MCF 10A (cell line): ENCODE measurements at regions not wholly inside any gene's neighbourhood (a gene's known extent, or its start where the extent isn't known, plus 50 kb on each side); places are given as distances from the start of the nearest gene placed in this dataset.

Experiments used
- BruUV-seq: library from RNA; stranded (reverse); fragments of 400-500 nt; replicated peaks from 2 replicates; lab custom pipeline; 2021; lab: Mats Ljungman, UMichigan
- CTCF ChIA-PET: fragments of 300-600 bp; sonication (Branson Sonifier 250); formaldehyde crosslinking; extraction: SDS; loops from one replicate; lab custom pipeline; 2021; ENCODE audit warnings: antibody characterized with exemption, inconsistent platforms; lab: Yijun Ruan, JAX
- POLR2A ChIA-PET: fragments of 300-600, 350-650 bp; sonication (Branson Sonifier 250); formaldehyde crosslinking; extraction: SDS; loops from one replicate; lab custom pipeline; 2020; ENCODE audit warnings: antibody characterized with exemption, inconsistent platforms; lab: Yijun Ruan, JAX
- DNase-seq: peaks from one replicate; pipeline ENCODE4 v3.0.0-alpha.2; 2018; ENCODE audit not compliant: unreplicated experiment
- H3K27ac Mint-ChIP-seq: one replicate; pipeline ENCODE4 v1.8.0; 2022; ENCODE audit warnings: mild to moderate bottlenecking, low read depth, mixed read lengths; ENCODE audit not compliant: unreplicated experiment
- H3K27me3 Mint-ChIP-seq: one replicate; pipeline ENCODE4 v1.8.0; 2022; ENCODE audit warnings: mixed read lengths; ENCODE audit not compliant: insufficient read depth, unreplicated experiment
- H3K36me3 Mint-ChIP-seq: one replicate; pipeline ENCODE4 v1.8.0; 2022; ENCODE audit warnings: mild to moderate bottlenecking, moderate library complexity, mixed read lengths; ENCODE audit not compliant: insufficient read depth, unreplicated experiment
- H3K4me1 Mint-ChIP-seq: one replicate; pipeline ENCODE4 v1.8.0; 2022; ENCODE audit warnings: mixed read lengths; ENCODE audit not compliant: insufficient read depth, unreplicated experiment
- H3K4me3 Mint-ChIP-seq: one replicate; pipeline ENCODE4 v1.8.0; 2022; ENCODE audit warnings: mild to moderate bottlenecking, moderate library complexity, mixed read lengths; ENCODE audit not compliant: unreplicated experiment
- H3K9me3 Mint-ChIP-seq: one replicate; pipeline ENCODE4 v1.8.0; 2022; ENCODE audit warnings: mixed read lengths; ENCODE audit not compliant: unreplicated experiment
- intact Hi-C: fragments of 100-400 bp; cut with micrococcal nuclease; formaldehyde crosslinking; loops from 2 replicates; pipeline ENCODE4 v1.14.1; 2022
- TF ChIP-seq, protein P1 (sequence below): fragments of 200-600 bp; IDR thresholded peaks from one replicate; pipeline ENCODE4 v1.8.0; 2022; ENCODE audit warnings: antibody characterized with exemption, mild to moderate bottlenecking; ENCODE audit not compliant: unreplicated experiment

- intact Hi-C loops: no loop called here
- no peaks in the 10 kb centered on the region for H3K27me3 Mint-ChIP-seq
- H3K36me3 Mint-ChIP-seq: no peaks in the 10 kb centered on the region
- no TSS peak for BruUV-seq
- H3K9me3 Mint-ChIP-seq: no peaks in the 10 kb centered on the region
- POLR2A ChIA-PET: no interaction called here
- CTCF ChIA-PET: no interaction called here
- no peak for DNase-seq
- H3K4me3 Mint-ChIP-seq: no peak overlapping the region
- H3K27ac Mint-ChIP-seq: no peak overlapping the region
- H3K4me1 Mint-ChIP-seq: no peaks in the 10 kb centered on the region
- TF ChIP-seq, protein P1, sequence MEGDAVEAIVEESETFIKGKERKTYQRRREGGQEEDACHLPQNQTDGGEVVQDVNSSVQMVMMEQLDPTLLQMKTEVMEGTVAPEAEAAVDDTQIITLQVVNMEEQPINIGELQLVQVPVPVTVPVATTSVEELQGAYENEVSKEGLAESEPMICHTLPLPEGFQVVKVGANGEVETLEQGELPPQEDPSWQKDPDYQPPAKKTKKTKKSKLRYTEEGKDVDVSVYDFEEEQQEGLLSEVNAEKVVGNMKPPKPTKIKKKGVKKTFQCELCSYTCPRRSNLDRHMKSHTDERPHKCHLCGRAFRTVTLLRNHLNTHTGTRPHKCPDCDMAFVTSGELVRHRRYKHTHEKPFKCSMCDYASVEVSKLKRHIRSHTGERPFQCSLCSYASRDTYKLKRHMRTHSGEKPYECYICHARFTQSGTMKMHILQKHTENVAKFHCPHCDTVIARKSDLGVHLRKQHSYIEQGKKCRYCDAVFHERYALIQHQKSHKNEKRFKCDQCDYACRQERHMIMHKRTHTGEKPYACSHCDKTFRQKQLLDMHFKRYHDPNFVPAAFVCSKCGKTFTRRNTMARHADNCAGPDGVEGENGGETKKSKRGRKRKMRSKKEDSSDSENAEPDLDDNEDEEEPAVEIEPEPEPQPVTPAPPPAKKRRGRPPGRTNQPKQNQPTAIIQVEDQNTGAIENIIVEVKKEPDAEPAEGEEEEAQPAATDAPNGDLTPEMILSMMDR: no peak
Measured at GRCh38 chr1:74995821-74996220, 138.4 kb upstream of the LHX8 start.

- no peaks in the 10 kb centered on the region for H3K36me3 Mint-ChIP-seq
- H3K4me3 Mint-ChIP-seq: no peak overlapping the region
- ChIA-PET POLR2A (no interaction called here), CTCF (no interaction called here)
- BruUV-seq: no TSS peak
- no peak for DNase-seq
- no peak overlapping the region for H3K27ac Mint-ChIP-seq
- H3K9me3 Mint-ChIP-seq: no peaks in the 10 kb centered on the region
- H3K27me3 Mint-ChIP-seq: peaks cover 8% of the 10 kb centered on the region
- intact Hi-C loops: no loop called here
- TF ChIP-seq, protein P1: no peak
- peaks cover 5% of the 10 kb centered on the region for H3K4me1 Mint-ChIP-seq
Measured at GRCh38 chr1:75010547-75010946, 123.6 kb upstream of the LHX8 start.

DNA sequence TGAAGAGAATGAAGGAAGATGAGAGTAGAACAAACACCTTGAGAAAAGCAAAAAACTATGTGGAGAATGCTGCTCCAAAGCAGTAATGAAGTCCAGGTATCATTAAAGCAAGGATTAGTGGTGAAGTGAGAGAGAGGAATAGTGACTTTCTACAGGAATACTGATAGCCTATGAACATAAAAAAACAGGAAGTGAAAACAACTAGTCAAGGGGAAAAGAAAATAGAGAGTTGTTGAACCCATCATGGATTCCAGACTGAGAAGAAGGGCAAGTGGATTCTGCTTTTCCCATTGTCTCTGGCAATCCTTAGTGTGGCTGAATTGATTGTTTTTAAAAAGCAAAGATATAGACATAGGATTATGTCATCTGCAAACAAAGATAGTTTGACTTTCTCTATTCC is 119.9 kb upstream of the LHX8 start:
- no peaks in the 10 kb centered on the region for H3K36me3 Mint-ChIP-seq
- H3K4me1 Mint-ChIP-seq: peaks cover 5% of the 10 kb centered on the region
- intact Hi-C loops: no loop called here
- POLR2A ChIA-PET: no interaction called here
- no peaks in the 10 kb centered on the region for H3K27me3 Mint-ChIP-seq
- H3K4me3 Mint-ChIP-seq: no peak overlapping the region
- TF ChIP-seq, protein P1: no peak
- no peak overlapping the region for H3K27ac Mint-ChIP-seq
- CTCF ChIA-PET: no interaction called here
- H3K9me3 Mint-ChIP-seq: no peaks in the 10 kb centered on the region
- no TSS peak for BruUV-seq
- no peak for DNase-seq

GRCh38 chr1:75023005-75023404 is 111.2 kb upstream of the LHX8 start:
- H3K36me3 Mint-ChIP-seq: no peaks in the 10 kb centered on the region
- H3K27ac Mint-ChIP-seq: no peak overlapping the region
- no TSS peak for BruUV-seq
- intact Hi-C loops: no loop called here
- DNase-seq: no peak
- H3K4me3 Mint-ChIP-seq: no peak overlapping the region
- H3K4me1 Mint-ChIP-seq: no peaks in the 10 kb centered on the region
- no peaks in the 10 kb centered on the region for H3K27me3 Mint-ChIP-seq
- TF ChIP-seq, protein P1: no peak
- ChIA-PET CTCF (no interaction called here), POLR2A (no interaction called here)
- no peaks in the 10 kb centered on the region for H3K9me3 Mint-ChIP-seq
